Loucy (cell line): ENCODE measurements at regions not wholly inside any gene's neighbourhood (a gene's known extent, or its start where the extent isn't known, plus 50 kb on each side); places are given as distances from the start of the nearest gene placed in this dataset.

Source experiments
- EZH2phosphoT487 ChIP-seq: fragments of 200-600 bp; IDR thresholded peaks from 2 replicates; pipeline ENCODE4 v1.6.1; 2018; ENCODE audit warnings: antibody characterized with exemption, mild to moderate bottlenecking, moderate library complexity, borderline replicate concordance
- TF ChIP-seq, protein P1 (sequence below): fragments of 200-600 bp; sonication (generic); conservative IDR thresholded peaks from 2 replicates; pipeline ENCODE4 v1.5.1; 2014; ENCODE audit warnings: mild to moderate bottlenecking, antibody characterized with exemption, low read length

DNA sequence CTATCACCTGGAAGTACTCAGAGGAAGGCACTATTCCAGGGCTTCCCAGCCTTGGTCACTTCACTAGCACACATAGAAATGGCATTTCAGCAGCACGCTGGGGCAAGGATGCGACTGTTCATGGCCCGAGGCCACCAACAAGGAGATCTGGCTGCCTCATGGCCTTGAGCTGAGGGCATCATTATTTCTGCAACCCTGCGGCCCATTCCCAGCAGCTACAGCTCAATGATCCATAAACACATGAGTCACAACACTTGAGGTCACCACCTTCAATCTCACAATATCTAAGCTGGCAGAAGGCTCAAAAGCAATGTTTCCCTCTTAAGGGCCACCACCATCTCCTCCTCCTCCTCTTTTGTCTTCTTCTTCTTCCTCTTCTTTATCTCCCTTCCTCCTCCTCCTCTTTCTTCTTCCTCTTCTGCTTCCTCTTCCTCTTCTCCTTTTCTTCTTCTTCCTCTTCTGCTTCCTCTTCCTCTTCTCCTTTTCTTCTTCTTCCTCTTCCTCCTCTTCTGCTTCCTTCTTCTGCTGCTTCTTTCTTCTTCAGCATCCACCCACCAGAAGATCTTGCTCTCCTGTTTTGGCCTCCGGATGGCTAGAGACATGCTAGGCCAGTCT lies 382.9 kb upstream of the CNR1 start:
- TF ChIP-seq, protein P1, sequence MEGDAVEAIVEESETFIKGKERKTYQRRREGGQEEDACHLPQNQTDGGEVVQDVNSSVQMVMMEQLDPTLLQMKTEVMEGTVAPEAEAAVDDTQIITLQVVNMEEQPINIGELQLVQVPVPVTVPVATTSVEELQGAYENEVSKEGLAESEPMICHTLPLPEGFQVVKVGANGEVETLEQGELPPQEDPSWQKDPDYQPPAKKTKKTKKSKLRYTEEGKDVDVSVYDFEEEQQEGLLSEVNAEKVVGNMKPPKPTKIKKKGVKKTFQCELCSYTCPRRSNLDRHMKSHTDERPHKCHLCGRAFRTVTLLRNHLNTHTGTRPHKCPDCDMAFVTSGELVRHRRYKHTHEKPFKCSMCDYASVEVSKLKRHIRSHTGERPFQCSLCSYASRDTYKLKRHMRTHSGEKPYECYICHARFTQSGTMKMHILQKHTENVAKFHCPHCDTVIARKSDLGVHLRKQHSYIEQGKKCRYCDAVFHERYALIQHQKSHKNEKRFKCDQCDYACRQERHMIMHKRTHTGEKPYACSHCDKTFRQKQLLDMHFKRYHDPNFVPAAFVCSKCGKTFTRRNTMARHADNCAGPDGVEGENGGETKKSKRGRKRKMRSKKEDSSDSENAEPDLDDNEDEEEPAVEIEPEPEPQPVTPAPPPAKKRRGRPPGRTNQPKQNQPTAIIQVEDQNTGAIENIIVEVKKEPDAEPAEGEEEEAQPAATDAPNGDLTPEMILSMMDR: no peak
- no peak for TF ChIP-seq EZH2phosphoT487
